HCT116 (cell line): ENCODE measurements at regions not wholly inside any gene's neighbourhood (a gene's known extent, or its start where the extent isn't known, plus 50 kb on each side); places are given as distances from the start of the nearest gene placed in this dataset.

Source experiments
- ATAC-seq: fragments of 200-7000 bp; cut with Tn5 transposase; 2 replicates; pipeline ENCODE4 v1.9.1; 2020; ENCODE audit warnings: mild to moderate bottlenecking, moderate library complexity
- BruUV-seq: library from RNA; stranded (reverse); fragments of 400-500 nt; replicated peaks from 2 replicates; lab custom pipeline; 2021; lab: Mats Ljungman, UMichigan
- CTCF ChIA-PET: fragments of 300-600 bp; sonication (Branson Sonifier 250); formaldehyde crosslinking; loops from one replicate; lab custom pipeline; 2021; ENCODE audit warnings: antibody characterized with exemption; lab: Charles Lee
- POLR2A ChIA-PET: fragments of 300-600, 350-600 bp; sonication (Branson Sonifier 250); formaldehyde crosslinking; loops from one replicate; lab custom pipeline; 2021; ENCODE audit warnings: antibody characterized with exemption; lab: Charles Lee
- RAD21 ChIA-PET, 2 experiments: fragments of 300-600 bp; sonication (Branson Sonifier 250); formaldehyde crosslinking; loops; one replicate each; lab custom pipeline; 2023; ENCODE audit warnings: low total read pairs in 2 of 2; ENCODE audit not compliant: uncharacterized antibody in 2 of 2, unreplicated experiment in 2 of 2, low non-redundant PET in 1 of 2; lab: Charles Lee
- DNase-seq: peaks from one replicate; pipeline ENCODE4 v3.0.0-alpha.2; 2010; ENCODE audit warnings: low read depth, low spot score
- H2AFZ ChIP-seq: fragments of 200-600 bp; shearing (Covaris generic), sonication (generic); 2 replicates; pipeline ENCODE4 v1.6.1; 2017; ENCODE audit warnings: low read depth, mixed run types, mixed read lengths, antibody characterized with exemption, low read length; ENCODE audit not compliant: poor library complexity, severe bottlenecking
- H3K27ac ChIP-seq: 2 replicates; pipeline ENCODE4 v1.5.1; 2012; ENCODE audit warnings: low read depth, low read length
- H3K27me3 ChIP-seq: fragments of 200-600 bp; sonication (generic); 2 replicates; pipeline ENCODE4 v1.6.1; 2016; ENCODE audit warnings: mixed run types, low read length, mixed read lengths; ENCODE audit not compliant: insufficient read depth
- H3K36me3 ChIP-seq, 2 experiments: fragments of 200-500 bp in 1 of 2; fragments of 200-600 bp in 1 of 2; sonication (Bioruptor generic) in 1 of 2; sonication (generic) in 1 of 2; 2 replicates each; pipeline versions ENCODE4 v1.5.1 to v1.6.1; 2014 to 2016; ENCODE audit warnings: low read length in 2 of 2, inconsistent platforms in 1 of 2, mixed read lengths in 1 of 2, mixed run types in 1 of 2; ENCODE audit not compliant: insufficient read depth in 2 of 2, control insufficient read depth in 1 of 2
- H3K4me1 ChIP-seq, 2 experiments: fragments of 200-600 bp in 1 of 2; sonication (generic) in 1 of 2; 2 replicates each; pipeline versions ENCODE4 v1.5.1 to v1.6.1; 2012 to 2017; ENCODE audit warnings: low read length in 2 of 2, inconsistent platforms in 1 of 2, mild to moderate bottlenecking in 1 of 2, mixed read lengths in 1 of 2, mixed run types in 1 of 2, moderate library complexity in 1 of 2; ENCODE audit not compliant: insufficient read depth in 2 of 2, control insufficient read depth in 1 of 2
- H3K4me2 ChIP-seq: fragments of 200-600 bp; sonication (generic); 2 replicates; pipeline ENCODE4 v1.6.1; 2017; ENCODE audit warnings: mixed run types, low read length, mixed read lengths
- H3K4me3 ChIP-seq, 2 experiments: fragments of 200-600 bp in 1 of 2; sonication (generic) in 1 of 2; replicated peaks in 1 of 2; 2 replicates each; pipeline ENCODE4 v1.5.1; 2011 to 2016; ENCODE audit warnings: low read length in 2 of 2, control low read depth in 1 of 2, low read depth in 1 of 2, mild to moderate bottlenecking in 1 of 2, mixed read lengths in 1 of 2, mixed run types in 1 of 2
- H3K79me2 ChIP-seq: fragments of 200-600 bp; sonication (generic); 2 replicates; pipeline ENCODE4 v1.6.1; 2017; ENCODE audit warnings: mild to moderate bottlenecking, mixed run types, low read length, moderate library complexity, mixed read lengths; ENCODE audit not compliant: insufficient read depth
- H3K9ac ChIP-seq: fragments of 200-600 bp; sonication (generic); 2 replicates; pipeline ENCODE4 v1.6.1; 2016; ENCODE audit warnings: low read length, mixed read lengths
- H3K9me2 ChIP-seq: fragments of 200-600 bp; sonication (generic), shearing (Covaris generic); 2 replicates; pipeline ENCODE4 v1.6.1; 2017; ENCODE audit warnings: mixed run types, mild to moderate bottlenecking, moderate library complexity; ENCODE audit not compliant: insufficient read depth
- H3K9me3 ChIP-seq, 2 experiments: fragments of 200-500 bp in 1 of 2; fragments of 200-600 bp in 1 of 2; sonication (Bioruptor generic) in 1 of 2; sonication (generic) in 1 of 2; 2 replicates each; pipeline ENCODE4 v1.6.1; 2014 to 2017; ENCODE audit warnings: low read length in 2 of 2, mixed read lengths in 2 of 2, inconsistent platforms in 1 of 2, low read depth in 1 of 2, mild to moderate bottlenecking in 1 of 2, mixed run types in 1 of 2, moderate library complexity in 1 of 2; ENCODE audit not compliant: control insufficient read depth in 1 of 2, insufficient read depth in 1 of 2
- H4K20me1 ChIP-seq: fragments of 200-600 bp; sonication (generic), shearing (Covaris generic); 2 replicates; pipeline ENCODE4 v1.6.1; 2017; ENCODE audit warnings: mixed run types, mild to moderate bottlenecking, moderate library complexity; ENCODE audit not compliant: insufficient read depth
- ATF3 ChIP-seq: IDR thresholded peaks from 2 replicates; pipeline ENCODE4 v1.6.1; 2012
- ELF1 ChIP-seq: IDR thresholded peaks from 2 replicates; pipeline ENCODE4 v1.6.1; 2012; ENCODE audit warnings: low read depth, borderline replicate concordance
- EZH2 ChIP-seq: fragments of 200-600 bp; sonication (generic); IDR thresholded peaks from 2 replicates; pipeline ENCODE4 v1.6.1; 2017; ENCODE audit warnings: antibody characterized with exemption, mixed run types
- FOSL1 ChIP-seq: IDR thresholded peaks from 2 replicates; pipeline ENCODE4 v1.6.1; 2012; ENCODE audit warnings: low read depth
- JUND ChIP-seq: IDR thresholded peaks from 2 replicates; pipeline ENCODE4 v1.6.1; 2012
- MAX ChIP-seq: IDR thresholded peaks from 2 replicates; pipeline ENCODE4 v1.6.1; 2012
- POLR2A ChIP-seq: IDR thresholded peaks from 2 replicates; pipeline ENCODE4 v1.7.0; 2011; ENCODE audit warnings: borderline replicate concordance; ENCODE audit not compliant: insufficient read depth, insufficient read length; ENCODE audit errors: extremely low read depth
- POLR2AphosphoS5 ChIP-seq: IDR thresholded peaks from 2 replicates; pipeline ENCODE4 v1.6.1; 2011; ENCODE audit warnings: mild to moderate bottlenecking, low read depth, low read length, moderate library complexity
- RAD21 ChIP-seq: IDR thresholded peaks from 2 replicates; pipeline ENCODE4 v1.6.1; 2012; ENCODE audit warnings: low read depth, mild to moderate bottlenecking
- REST ChIP-seq: IDR thresholded peaks from 2 replicates; pipeline ENCODE4 v1.6.1; 2012; ENCODE audit warnings: low read depth
- ZBTB33 ChIP-seq: IDR thresholded peaks from 2 replicates; pipeline ENCODE4 v1.6.1; 2011; ENCODE audit warnings: mild to moderate bottlenecking, low read length, moderate library complexity; ENCODE audit not compliant: insufficient replicate concordance; ENCODE audit errors: extremely low read depth
- ZNF274 ChIP-seq: fragments of 200-500 bp; sonication (Bioruptor generic); IDR thresholded peaks from 2 replicates; pipeline ENCODE4 v1.6.1; 2014; ENCODE audit warnings: mild to moderate bottlenecking, low read depth, low read length, inconsistent platforms
- intact Hi-C: fragments of 100-400 bp; cut with micrococcal nuclease; formaldehyde crosslinking; loops from 2 replicates; pipeline ENCODE4 v1.10.0; 2022

GRCh38 chr7:119696336-119696735 lies 576.6 kb upstream of the KCND2 start:
- TF ChIP-seq POLR2AphosphoS5, result no peak
- no peak for TF ChIP-seq ATF3
- no peak for TF ChIP-seq EZH2
- no peak for TF ChIP-seq ZNF274
- TF ChIP-seq POLR2A, result no peak
- no peak for TF ChIP-seq JUND
- TF ChIP-seq RAD21, result no peak
- no peak for TF ChIP-seq ELF1
- TF ChIP-seq FOSL1, result no peak
- TF ChIP-seq REST, result no peak
- TF ChIP-seq MAX, result no peak
- no peak for TF ChIP-seq ZBTB33
- Histone ChIP-seq H3K4me1 (no peaks in the 10 kb centered on the region), H3K27me3 (no peaks in the 10 kb centered on the region), H4K20me1 (no peaks in the 10 kb centered on the region), H3K4me2 (no peak overlapping the region), H3K79me2 (no peaks in the 10 kb centered on the region), H3K9me3 (0 out of 4 replicates have a peak, but pooled peaks cover 0 to 4% of the 10 kb centered on the region in 2 experiments), H3K36me3 (no peaks in the 10 kb centered on the region), H3K4me3 (no peak overlapping the region), H3K27ac (no peak overlapping the region), H3K9ac (no peak overlapping the region), H2AFZ (no peak overlapping the region), H3K9me2 (no peaks in the 10 kb centered on the region)
- DNase-seq, result no peak
- no peak for ATAC-seq
- POLR2A ChIA-PET, result no interaction called here
- intact Hi-C loops, result no loop called here
- RAD21 ChIA-PET, result no interaction called here
- no TSS peak for BruUV-seq
- CTCF ChIA-PET, result no interaction called here
